ENCODE measurements at regions not wholly inside any gene's neighbourhood (a gene's known extent, or its start where the extent isn't known, plus 50 kb on each side); places are given as distances from the start of the nearest gene placed in this dataset.
"Not testable (repeated sequence)": the region's sequence is repeated elsewhere in the genome, so short reads cannot be mapped to it uniquely, and the experiment has no call there.

GRCh38 chr9:80502306-80502705 lies 930.5 kb downstream of the TLE4 start:
- no peak for DNase-seq (ENCODE audit: low read depth in 1 of 2, low spot score in 1 of 2)

DNA sequence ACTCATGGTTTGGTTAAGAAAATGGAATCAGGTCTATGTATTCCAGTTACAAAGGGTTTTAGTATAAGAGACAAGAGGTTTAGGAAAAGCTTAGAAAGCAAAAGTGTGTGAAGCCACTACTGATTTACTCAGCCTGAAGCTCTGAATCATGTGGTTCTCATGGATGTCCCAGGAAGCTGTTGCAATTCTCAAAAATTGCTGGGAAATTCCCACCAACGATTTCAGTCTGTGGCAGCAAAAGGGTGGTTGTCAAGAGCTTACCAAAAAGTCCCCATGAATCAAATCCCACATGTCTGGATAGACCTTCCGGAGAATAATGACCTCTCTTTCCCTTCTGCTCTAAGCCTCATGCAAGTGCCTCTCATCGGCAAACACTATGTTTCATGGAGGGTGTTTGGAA lies 929.9 kb downstream of the TLE4 start:
- no peak for DNase-seq (ENCODE audit: low read depth in 1 of 2, low spot score in 1 of 2)

GRCh38 chr9:80500300-80500699 lies 928.5 kb downstream of the TLE4 start:
- DNase-seq (ENCODE audit: low read depth in 1 of 2, low spot score in 1 of 2), result no peak

DNA sequence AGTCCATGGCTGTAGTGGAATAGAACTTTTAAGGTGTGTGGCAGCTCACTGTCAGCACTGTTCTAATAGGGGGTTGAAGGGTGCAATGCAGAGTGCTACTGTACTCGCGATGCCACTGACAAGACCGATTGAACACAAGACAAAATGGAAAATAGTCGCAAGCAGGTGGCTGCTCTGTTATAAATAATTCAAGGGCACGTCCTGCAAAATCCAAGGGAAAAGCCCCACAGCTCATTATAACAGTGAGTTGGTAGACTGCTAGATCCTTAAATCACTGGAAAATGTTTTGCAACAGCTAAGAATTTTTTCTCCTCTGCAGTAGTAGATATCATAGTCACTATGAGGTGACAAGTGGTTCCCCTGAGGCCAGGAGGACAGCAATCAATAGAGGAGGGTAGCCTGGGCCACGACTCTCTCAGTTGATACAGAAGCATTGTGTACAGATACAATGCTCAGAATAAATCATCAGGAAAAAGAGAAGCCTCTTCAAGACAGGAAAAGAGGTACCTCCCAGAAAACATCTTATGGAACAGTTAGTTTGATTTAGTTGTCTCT lies 926.3 kb downstream of the TLE4 start:
- DNase-seq (ENCODE audit: low read depth in 1 of 2, low spot score in 1 of 2), result no peak

DNA sequence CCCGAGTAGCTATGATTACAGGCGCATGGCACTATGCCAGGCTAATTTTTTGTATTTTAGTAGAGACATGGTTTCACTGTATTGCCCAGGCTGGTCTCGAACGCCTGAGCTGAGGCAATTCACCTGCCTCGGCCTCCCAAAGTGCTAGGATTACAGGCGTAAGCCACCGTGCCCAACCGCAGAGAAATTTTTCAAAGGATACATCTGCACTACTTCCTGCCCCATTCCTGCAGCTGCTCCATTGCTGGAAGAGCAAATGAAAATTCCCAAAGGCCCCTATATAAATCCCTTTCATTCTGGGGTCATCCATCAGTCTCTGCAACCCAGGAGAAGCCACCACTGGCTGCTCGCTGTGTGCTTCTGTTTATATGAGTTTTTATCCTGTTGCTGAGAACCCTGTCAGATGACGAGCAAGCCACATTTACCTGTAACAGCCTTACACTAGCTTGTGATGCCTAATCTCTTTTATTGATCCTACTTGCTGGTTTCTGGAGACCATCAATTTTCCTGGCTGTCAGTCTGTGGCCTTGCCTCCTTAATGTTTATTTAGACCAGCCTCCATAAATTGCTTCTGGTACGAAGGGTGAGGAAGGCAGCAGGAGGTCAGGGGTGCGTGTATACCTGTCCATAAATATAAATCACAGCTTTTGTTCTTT lies 925.3 kb downstream of the TLE4 start:
- no peak for DNase-seq (ENCODE audit: low read depth in 1 of 2, low spot score in 1 of 2)

DNA sequence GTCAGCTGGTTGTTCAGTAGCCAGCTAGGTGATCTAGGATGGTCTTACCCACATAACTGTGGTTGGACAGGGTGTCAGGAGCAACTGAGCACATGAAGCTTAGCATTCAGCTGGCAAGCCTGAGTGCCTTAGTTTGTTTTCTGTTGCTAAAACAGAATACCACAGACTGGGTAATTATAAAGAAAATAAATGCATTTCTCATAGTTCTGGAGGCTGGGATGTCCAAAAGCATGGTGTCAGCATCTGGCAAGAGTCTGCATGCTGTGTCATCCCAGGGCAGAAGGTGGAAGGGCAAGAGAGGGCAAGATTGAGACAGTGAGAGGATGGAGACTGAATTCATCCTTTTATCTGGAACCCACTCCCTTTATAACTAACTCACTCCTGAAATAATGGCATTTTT lies 921.5 kb downstream of the TLE4 start:
- no peak for DNase-seq (ENCODE audit: low read depth in 1 of 2, low spot score in 1 of 2)

GRCh38 chr9:80492221-80492620 lies 920.5 kb downstream of the TLE4 start:
- no peak for DNase-seq (ENCODE audit: low read depth in 1 of 2, low spot score in 1 of 2)

DNA sequence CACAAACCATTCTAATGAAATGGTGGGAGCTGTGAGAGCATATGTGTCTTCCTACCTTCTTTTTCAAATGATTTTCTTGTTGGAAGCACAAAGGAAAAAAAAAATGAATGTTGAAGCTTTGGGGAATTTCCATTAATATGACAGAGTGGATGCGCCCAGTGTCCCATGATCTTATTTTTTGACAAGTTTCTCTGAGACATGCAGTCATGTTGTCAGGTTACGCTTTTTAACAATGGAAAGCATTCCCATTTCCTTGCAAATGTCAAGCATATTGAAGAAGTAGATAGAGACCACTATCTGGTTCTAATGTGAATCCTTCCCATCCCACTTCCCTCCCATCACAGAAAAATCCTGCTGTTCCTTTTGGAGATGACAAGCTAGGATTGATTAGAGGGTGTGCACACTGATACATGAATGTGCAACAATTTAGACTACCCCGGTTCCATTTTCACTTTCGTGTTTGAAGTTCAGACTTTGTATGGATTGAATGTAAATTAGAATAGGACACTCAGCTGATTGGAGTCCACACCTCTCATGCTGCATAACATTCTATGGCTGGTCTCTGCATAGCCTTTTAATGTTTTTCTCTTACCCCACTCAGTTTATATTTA lies 919.4 kb downstream of the TLE4 start:
- no peak for DNase-seq (ENCODE audit: low read depth in 1 of 2, low spot score in 1 of 2)

- no peak for DNase-seq (ENCODE audit: low read depth in 1 of 2, low spot score in 1 of 2)
Measured at GRCh38 chr9:80489329-80489728, 917.6 kb downstream of the TLE4 start.

DNA sequence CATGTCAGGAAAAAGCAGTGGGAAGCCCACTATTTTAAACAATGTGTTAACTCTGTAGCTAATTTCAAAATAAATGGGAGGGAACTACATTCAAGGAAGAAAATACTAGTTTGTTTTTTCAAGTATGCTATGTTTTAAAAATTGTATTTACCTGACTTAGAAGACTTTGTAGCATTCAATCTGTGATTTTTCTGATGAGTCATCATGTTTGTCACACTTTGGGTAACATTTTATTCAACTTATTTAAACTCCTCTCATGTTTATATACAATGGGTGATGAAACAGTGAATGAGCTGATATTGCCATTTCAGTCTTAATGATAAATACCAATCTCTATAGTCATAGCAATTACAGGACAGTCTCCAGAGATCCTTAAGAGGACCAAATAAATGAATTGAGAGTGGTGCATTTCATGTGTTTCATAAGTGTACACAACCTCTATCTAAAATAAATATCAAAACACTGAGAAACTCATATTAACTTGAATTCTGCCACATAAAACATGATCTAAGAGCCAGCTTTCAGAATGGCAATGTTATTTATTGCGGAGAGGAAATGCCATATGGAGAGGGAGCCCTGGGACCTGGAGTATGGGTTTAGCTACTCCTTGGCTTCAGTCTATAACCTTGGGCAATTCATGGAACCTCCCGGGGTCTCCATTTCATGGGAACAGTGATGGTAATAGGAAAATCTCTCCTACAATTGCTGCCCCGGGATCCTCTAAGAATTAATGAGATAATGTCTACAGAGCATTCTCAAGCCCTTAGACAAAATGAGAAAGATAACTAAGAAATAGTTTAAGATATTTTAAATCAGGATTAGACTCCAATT lies 913.9 kb downstream of the TLE4 start:
- no peak for DNase-seq (ENCODE audit: low read depth in 1 of 2, low spot score in 1 of 2)

- DNase-seq (ENCODE audit: low read depth in 1 of 2, low spot score in 1 of 2), result not testable (repeated sequence)
Measured at GRCh38 chr9:80482251-80482650, 910.5 kb downstream of the TLE4 start.

GRCh38 chr9:80467632-80468031 lies 895.9 kb downstream of the TLE4 start:
- DNase-seq (ENCODE audit: low read depth in 1 of 2, low spot score in 1 of 2), result no peak

- no peak for DNase-seq (ENCODE audit: low read depth in 1 of 2, low spot score in 1 of 2)
Measured at GRCh38 chr9:80465556-80465955, 893.8 kb downstream of the TLE4 start.

GRCh38 chr9:80449513-80449912 lies 877.7 kb downstream of the TLE4 start:
- no peak for DNase-seq (ENCODE audit: low read depth in 1 of 2, low spot score in 1 of 2)

DNA sequence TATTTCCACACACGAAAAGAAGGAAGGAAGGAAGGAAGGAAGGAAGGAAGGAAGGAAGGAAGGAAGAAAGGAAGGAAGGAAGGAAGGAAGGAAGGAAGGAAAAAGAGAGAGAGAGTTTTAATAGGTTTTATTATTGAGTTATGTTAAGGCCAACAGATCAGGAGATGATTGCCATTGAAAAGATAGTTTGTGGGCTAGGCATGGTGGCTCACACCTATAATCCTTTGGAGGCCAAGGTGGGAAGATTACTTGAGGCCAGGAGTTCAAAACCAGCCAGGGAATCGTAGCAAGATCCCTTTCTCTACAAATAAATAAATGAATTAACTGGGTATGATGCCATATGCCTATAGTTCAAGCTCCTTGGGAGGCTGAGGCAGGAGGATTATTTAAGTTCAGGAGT lies 877.2 kb downstream of the TLE4 start:
- DNase-seq (ENCODE audit: low read depth in 1 of 2, low spot score in 1 of 2), result no peak

DNA sequence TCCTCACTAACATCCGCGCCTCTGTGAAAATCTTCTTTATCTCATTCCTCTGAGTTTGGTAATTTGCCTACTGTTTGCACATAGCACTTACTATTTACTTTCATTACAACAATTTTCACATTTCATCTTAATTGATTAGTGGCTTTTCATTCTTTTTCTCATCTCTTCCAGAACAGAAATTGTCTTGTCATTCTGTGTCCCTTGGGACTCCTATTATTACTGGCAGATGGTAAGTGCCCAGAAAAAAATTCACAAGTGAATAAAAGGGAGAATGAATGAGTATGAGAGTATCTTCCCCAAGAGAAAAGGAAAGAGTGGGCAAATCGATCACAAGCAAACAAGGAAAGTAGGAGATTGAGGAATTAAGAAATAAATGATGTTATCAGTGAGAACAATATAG lies 876.1 kb downstream of the TLE4 start:
- DNase-seq (ENCODE audit: low read depth in 1 of 2, low spot score in 1 of 2), result no peak

DNA sequence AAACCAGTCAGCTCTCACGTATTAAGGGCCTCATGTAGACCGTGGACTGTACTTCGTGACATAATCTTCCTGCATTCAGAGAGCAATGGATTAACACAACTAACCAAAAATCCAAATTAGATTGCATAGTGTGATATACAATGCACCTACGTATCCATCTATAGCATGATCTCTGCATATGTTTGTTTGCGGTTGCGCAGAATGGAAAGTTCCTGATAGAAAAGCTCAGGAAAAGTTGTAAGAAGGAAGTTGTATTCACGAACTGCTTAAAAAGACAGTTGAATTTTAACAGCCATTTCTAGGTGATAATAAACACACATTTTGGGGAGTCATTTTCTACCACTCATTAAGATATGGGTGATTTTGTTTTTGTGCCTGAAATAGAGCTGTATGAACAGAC lies 869.0 kb downstream of the TLE4 start:
- DNase-seq (ENCODE audit: low read depth in 1 of 2, low spot score in 1 of 2), result no peak

GRCh38 chr9:80437825-80438224 lies 866.1 kb downstream of the TLE4 start:
- no peak for DNase-seq (ENCODE audit: low read depth in 1 of 2, low spot score in 1 of 2)

GRCh38 chr9:80437091-80437640 lies 865.4 kb downstream of the TLE4 start:
- no peak for DNase-seq (ENCODE audit: low read depth in 1 of 2, low spot score in 1 of 2)

GRCh38 chr9:80435591-80435990 lies 863.8 kb downstream of the TLE4 start:
- DNase-seq (ENCODE audit: low read depth in 1 of 2, low spot score in 1 of 2), result no peak

GRCh38 chr9:80426992-80427391 lies 855.2 kb downstream of the TLE4 start:
- DNase-seq (ENCODE audit: low read depth in 1 of 2, low spot score in 1 of 2), result no peak
